Breast epithelium (tissue), 3 donors: ENCODE measurements at regions not wholly inside any gene's neighbourhood (a gene's known extent, or its start where the extent isn't known, plus 50 kb on each side); places are given as distances from the start of the nearest gene placed in this dataset.

Source experiments
- CTCF ChIP-seq, 3 donors: fragments of 450-650 bp; IDR thresholded peaks; one replicate each; pipeline ENCODE4 v1.5.1; 2016 to 2017; ENCODE audit warnings: antibody characterized with exemption in 3 of 3, mild to moderate bottlenecking in 3 of 3, moderate library complexity in 3 of 3
- POLR2A ChIP-seq: fragments of 450-650 bp; IDR thresholded peaks from one replicate; pipeline ENCODE4 v1.6.1; 2016; ENCODE audit warnings: antibody characterized with exemption, mild to moderate bottlenecking, moderate library complexity
- POLR2AphosphoS5 ChIP-seq, 3 donors: sonication (generic); formaldehyde crosslinking; IDR thresholded peaks; one replicate each; pipeline ENCODE4 v1.6.1; 2017; ENCODE audit warnings: antibody characterized with exemption in 3 of 3

DNA sequence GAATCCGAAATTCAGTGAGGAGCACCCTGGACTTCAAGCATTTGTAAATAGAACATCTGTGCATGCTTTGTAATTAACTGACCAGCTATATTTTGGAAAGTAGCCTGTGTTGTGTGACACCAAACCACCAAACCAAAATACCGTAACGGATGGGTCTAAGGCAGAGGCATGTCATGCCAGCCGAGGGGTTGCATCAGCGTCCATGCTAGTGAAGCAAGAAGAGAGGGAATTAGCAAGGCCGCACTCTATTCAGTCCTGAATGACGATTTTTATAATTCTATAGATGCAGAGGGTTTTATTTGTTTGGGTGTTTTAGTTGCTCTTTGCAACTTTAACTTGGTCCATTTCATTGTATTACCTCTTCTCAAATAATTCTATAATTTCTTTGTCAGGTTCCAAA lies 116.8 kb upstream of the SMYD2 start:
- no peak for TF ChIP-seq CTCF (IDR thresholded peaks at IDR 0.05)
- TF ChIP-seq POLR2A, result no peak
- no peak for TF ChIP-seq POLR2AphosphoS5 (IDR thresholded peaks at IDR 0.05)
